ENCODE measurements at regions not wholly inside any gene's neighbourhood (a gene's known extent, or its start where the extent isn't known, plus 50 kb on each side); places are given as distances from the start of the nearest gene placed in this dataset.

DNA sequence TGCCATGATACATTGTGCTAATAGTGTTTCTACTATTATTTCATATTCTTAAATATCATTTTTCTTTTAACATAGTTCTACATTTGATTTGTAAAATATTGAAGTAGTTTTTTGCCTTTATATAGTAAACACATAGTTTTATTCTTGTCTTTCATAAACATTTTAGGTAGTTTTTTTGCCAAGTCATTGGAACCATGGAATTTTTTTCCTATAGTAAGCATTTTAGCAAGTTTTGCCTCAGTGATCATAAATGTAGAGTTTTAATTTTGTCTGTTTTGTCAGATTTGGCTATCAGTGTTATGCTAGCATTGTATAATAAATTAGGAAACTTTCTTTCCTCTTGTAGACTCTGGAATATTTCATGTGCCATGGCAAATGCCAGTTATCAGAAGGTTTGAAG lies 137.1 kb upstream of the LPAR1 start:
- TF ChIP-seq, protein P1, sequence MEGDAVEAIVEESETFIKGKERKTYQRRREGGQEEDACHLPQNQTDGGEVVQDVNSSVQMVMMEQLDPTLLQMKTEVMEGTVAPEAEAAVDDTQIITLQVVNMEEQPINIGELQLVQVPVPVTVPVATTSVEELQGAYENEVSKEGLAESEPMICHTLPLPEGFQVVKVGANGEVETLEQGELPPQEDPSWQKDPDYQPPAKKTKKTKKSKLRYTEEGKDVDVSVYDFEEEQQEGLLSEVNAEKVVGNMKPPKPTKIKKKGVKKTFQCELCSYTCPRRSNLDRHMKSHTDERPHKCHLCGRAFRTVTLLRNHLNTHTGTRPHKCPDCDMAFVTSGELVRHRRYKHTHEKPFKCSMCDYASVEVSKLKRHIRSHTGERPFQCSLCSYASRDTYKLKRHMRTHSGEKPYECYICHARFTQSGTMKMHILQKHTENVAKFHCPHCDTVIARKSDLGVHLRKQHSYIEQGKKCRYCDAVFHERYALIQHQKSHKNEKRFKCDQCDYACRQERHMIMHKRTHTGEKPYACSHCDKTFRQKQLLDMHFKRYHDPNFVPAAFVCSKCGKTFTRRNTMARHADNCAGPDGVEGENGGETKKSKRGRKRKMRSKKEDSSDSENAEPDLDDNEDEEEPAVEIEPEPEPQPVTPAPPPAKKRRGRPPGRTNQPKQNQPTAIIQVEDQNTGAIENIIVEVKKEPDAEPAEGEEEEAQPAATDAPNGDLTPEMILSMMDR (IDR thresholded peaks at IDR 0.05) = no peak
- no peak for TF ChIP-seq EP300 (IDR thresholded peaks at IDR 0.05)
